ELR (cell line): ENCODE measurements at regions not wholly inside any gene's neighbourhood (a gene's known extent, or its start where the extent isn't known, plus 50 kb on each side); places are given as distances from the start of the nearest gene placed in this dataset.
"Not testable (repeated sequence)": the region's sequence is repeated elsewhere in the genome, so short reads cannot be mapped to it uniquely, and the experiment has no call there.

Source experiments
- DNase-seq: peaks from one replicate; pipeline ENCODE4 v3.0.0-alpha.2; 2015; ENCODE audit warnings: low read depth

GRCh38 chr15:93360976-93361375, 272.0 kb upstream of the RGMA start:
- no peak for DNase-seq

GRCh38 chr15:93360318-93360717, 271.3 kb upstream of the RGMA start:
- DNase-seq: no peak

GRCh38 chr15:93359425-93360131, 270.6 kb upstream of the RGMA start:
- DNase-seq: no peak

- no peak for DNase-seq
Observed at GRCh38 chr15:93359060-93359408, 270.0 kb upstream of the RGMA start.

GRCh38 chr15:93358166-93359059, 269.4 kb upstream of the RGMA start:
- DNase-seq: no peak

GRCh38 chr15:93348711-93349545, 259.9 kb upstream of the RGMA start:
- no peak for DNase-seq

GRCh38 chr15:93347986-93348385, 259.0 kb upstream of the RGMA start:
- no peak for DNase-seq

GRCh38 chr15:93345981-93346380, 257.0 kb upstream of the RGMA start:
- no peak for DNase-seq

GRCh38 chr15:93343402-93343801, 254.4 kb upstream of the RGMA start:
- DNase-seq: not testable (repeated sequence)

GRCh38 chr15:93341164-93341563, 252.2 kb upstream of the RGMA start:
- no peak for DNase-seq

- DNase-seq: no peak
Observed at GRCh38 chr15:93340406-93340805, 251.4 kb upstream of the RGMA start.

- DNase-seq: no peak
Observed at GRCh38 chr15:93333796-93334195, 244.8 kb upstream of the RGMA start.

GRCh38 chr15:93333126-93333525, 244.1 kb upstream of the RGMA start:
- not testable (repeated sequence) for DNase-seq

GRCh38 chr15:93332168-93332553, 243.2 kb upstream of the RGMA start:
- no peak for DNase-seq

GRCh38 chr15:93331545-93332167, 242.6 kb upstream of the RGMA start:
- no peak for DNase-seq

- DNase-seq: no peak
Observed at GRCh38 chr15:93330912-93331544, 242.0 kb upstream of the RGMA start.

- DNase-seq: no peak
Observed at GRCh38 chr15:93327364-93327763, 238.4 kb upstream of the RGMA start.

GRCh38 chr15:93324186-93324975, 235.4 kb upstream of the RGMA start:
- DNase-seq: no peak

GRCh38 chr15:93321881-93322282, 232.9 kb upstream of the RGMA start:
- DNase-seq: no peak

GRCh38 chr15:93319121-93319814, 230.3 kb upstream of the RGMA start:
- DNase-seq: no peak
